H1 (cell line): ENCODE measurements at regions not wholly inside any gene's neighbourhood (a gene's known extent, or its start where the extent isn't known, plus 50 kb on each side); places are given as distances from the start of the nearest gene placed in this dataset.

Experiments
- CTCF ChIA-PET: fragments of 300-600 bp; sonication (Branson Sonifier 250); formaldehyde crosslinking; loops from one replicate; lab custom pipeline; 2021; ENCODE audit not compliant: partially characterized antibody; lab: Charles Lee
- POLR2A ChIA-PET: fragments of 300-600 bp; sonication (Branson Sonifier 250); formaldehyde crosslinking; loops from one replicate; lab custom pipeline; 2021; ENCODE audit warnings: inconsistent platforms; ENCODE audit not compliant: partially characterized antibody; lab: Charles Lee
- DNase-seq, 2 experiments: peaks; one replicate each; pipeline versions ENCODE4 v3.0.0 to v3.0.0-alpha.2; 2010 to 2022; ENCODE audit warnings: low spot score in 2 of 2, low read depth in 1 of 2, mixed read lengths in 1 of 2
- FAIRE-seq: peaks from 2 replicates; lab custom pipeline; 2011; peaks lifted over from hg19 to GRCh38; lab: Jason Lieb, UNC
- H2AFZ ChIP-seq: 2 replicates; pipeline ENCODE4 v1.8.1; 2012; ENCODE audit warnings: low read length, inconsistent platforms
- H2AK5ac ChIP-seq: 2 replicates; pipeline ENCODE4 v1.6.1; 2013; ENCODE audit warnings: low read depth, low read length
- H2BK120ac ChIP-seq: replicated peaks from 2 replicates; pipeline ENCODE3; 2013; ENCODE audit warnings: low read depth, low read length, inconsistent platforms
- H2BK12ac ChIP-seq: 2 replicates; pipeline ENCODE4 v1.6.1; 2013; ENCODE audit warnings: low read depth, low read length
- H2BK15ac ChIP-seq: 2 replicates; pipeline ENCODE4 v1.6.1; 2013; ENCODE audit warnings: low read length
- H2BK20ac ChIP-seq: 2 replicates; pipeline ENCODE4 v1.6.1; 2013; ENCODE audit warnings: low read length
- H2BK5ac ChIP-seq: 2 replicates; pipeline ENCODE4 v1.6.1; 2013; ENCODE audit warnings: low read depth, low read length
- H3K14ac ChIP-seq: 2 replicates; pipeline ENCODE4 v1.6.1; 2013; ENCODE audit warnings: inconsistent platforms; ENCODE audit not compliant: insufficient read length
- H3K18ac ChIP-seq: 2 replicates; pipeline ENCODE4 v1.6.1; 2013; ENCODE audit warnings: low read length; ENCODE audit errors: extremely low read depth
- H3K23ac ChIP-seq: 2 replicates; pipeline ENCODE4 v1.6.1; 2013; ENCODE audit warnings: inconsistent platforms; ENCODE audit not compliant: insufficient read length
- H3K23me2 ChIP-seq: 2 replicates; pipeline ENCODE4 v1.6.1; 2013; ENCODE audit warnings: low read depth, low read length
- H3K27ac ChIP-seq: 2 replicates; pipeline ENCODE4 v1.6.1; 2011; ENCODE audit warnings: low read depth, low read length, inconsistent platforms
- H3K27me3 ChIP-seq, 4 experiments: replicated peaks in 1 of 4; 1 replicate in 1 of 4; 2 replicates in 3 of 4; pipeline versions ENCODE4 v1.6.1 to v1.8.1; 2011 to 2013; ENCODE audit warnings: low read length in 3 of 4, mild to moderate bottlenecking in 3 of 4, inconsistent platforms in 2 of 4, mixed read lengths in 2 of 4, moderate library complexity in 1 of 4; ENCODE audit not compliant: control insufficient read depth in 3 of 4, insufficient read depth in 3 of 4; ENCODE audit errors: extremely low read depth in 1 of 4
- H3K36me3 ChIP-seq, 4 experiments: 2 replicates each; pipeline versions ENCODE4 v1.6.1 to v1.8.1; 2011 to 2013; ENCODE audit warnings: mild to moderate bottlenecking in 4 of 4, low read length in 3 of 4, moderate library complexity in 2 of 4, control low read depth in 1 of 4, inconsistent platforms in 1 of 4; ENCODE audit not compliant: insufficient read depth in 4 of 4, control insufficient read depth in 2 of 4
- H3K4ac ChIP-seq: replicated peaks from 2 replicates; pipeline ENCODE3; 2013; ENCODE audit warnings: low read length, low read depth, mixed read lengths, inconsistent platforms; ENCODE audit not compliant: insufficient read length
- H3K4me1 ChIP-seq, 4 experiments: replicated peaks in 1 of 4; 1 replicate in 1 of 4; 2 replicates in 3 of 4; pipeline versions ENCODE4 v1.6.1 to v1.8.1; 2011 to 2013; ENCODE audit warnings: low read length in 3 of 4, inconsistent platforms in 2 of 4, mixed read lengths in 1 of 4; ENCODE audit not compliant: insufficient read depth in 4 of 4, control insufficient read depth in 3 of 4
- H3K4me2 ChIP-seq, 2 experiments: 2 replicates each; pipeline versions ENCODE4 v1.6.1 to v1.8.1; 2011 to 2013; ENCODE audit warnings: low read depth in 2 of 2, low read length in 2 of 2, control low read depth in 1 of 2, inconsistent platforms in 1 of 2, mild to moderate bottlenecking in 1 of 2; ENCODE audit not compliant: insufficient read depth in 1 of 2
- H3K4me3 ChIP-seq, 4 experiments: fragments of 200-600, 300-600 bp in 1 of 4; sonication (generic), shearing (Covaris generic), sonication (Bioruptor Twin) in 1 of 4; 2 replicates each; pipeline versions ENCODE4 v1.5.1 to v1.8.1; 2011 to 2016; ENCODE audit warnings: low read length in 4 of 4, low read depth in 3 of 4, control low read depth in 2 of 4, inconsistent platforms in 2 of 4, mild to moderate bottlenecking in 2 of 4, mixed read lengths in 1 of 4, moderate library complexity in 1 of 4; ENCODE audit not compliant: insufficient read depth in 2 of 4; ENCODE audit errors: extremely low read depth in 1 of 4
- H3K56ac ChIP-seq: replicated peaks from 2 replicates; pipeline ENCODE3; 2013; ENCODE audit warnings: low read depth, mild to moderate bottlenecking, mixed read lengths, low read length, inconsistent platforms; ENCODE audit not compliant: insufficient read length
- H3K79me1 ChIP-seq: 2 replicates; pipeline ENCODE4 v1.6.1; 2013; ENCODE audit warnings: low read depth, low read length, control low read depth
- H3K79me2 ChIP-seq, 2 experiments: 2 replicates each; pipeline versions ENCODE4 v1.6.1 to v1.8.1; 2012 to 2013; ENCODE audit warnings: low read length in 2 of 2, mild to moderate bottlenecking in 2 of 2, inconsistent platforms in 1 of 2; ENCODE audit not compliant: insufficient read depth in 2 of 2, control insufficient read depth in 1 of 2
- H3K9ac ChIP-seq, 4 experiments: replicated peaks in 1 of 4; 1 replicate in 1 of 4; 2 replicates in 3 of 4; pipeline versions ENCODE4 v1.6.1 to v1.8.1; 2011 to 2013; ENCODE audit warnings: low read depth in 3 of 4, low read length in 3 of 4, control low read depth in 2 of 4, mild to moderate bottlenecking in 2 of 4, moderate library complexity in 2 of 4, inconsistent platforms in 1 of 4; ENCODE audit errors: extremely low read depth in 1 of 4
- H3K9me3 ChIP-seq, 2 experiments: 2 replicates each; pipeline versions ENCODE4 v1.6.1 to v1.8.1; 2012 to 2013; ENCODE audit warnings: mild to moderate bottlenecking in 2 of 2, moderate library complexity in 2 of 2, control low read depth in 1 of 2, inconsistent platforms in 1 of 2, low read depth in 1 of 2, low read length in 1 of 2, mixed read lengths in 1 of 2; ENCODE audit not compliant: insufficient read depth in 2 of 2
- H4K20me1 ChIP-seq, 2 experiments: replicated peaks in 1 of 2; 2 replicates each; pipeline versions ENCODE3 to v1.8.1; 2011 to 2013; ENCODE audit warnings: inconsistent platforms in 2 of 2, low read length in 2 of 2, mild to moderate bottlenecking in 1 of 2; ENCODE audit not compliant: insufficient read depth in 2 of 2, control insufficient read depth in 1 of 2
- H4K5ac ChIP-seq: 2 replicates; pipeline ENCODE4 v1.6.1; 2013; ENCODE audit warnings: low read length, low read depth, mixed read lengths, inconsistent platforms; ENCODE audit not compliant: insufficient read length
- H4K8ac ChIP-seq: 2 replicates; pipeline ENCODE4 v1.8.0; 2013; ENCODE audit warnings: mild to moderate bottlenecking, moderate library complexity, low read length, inconsistent platforms; ENCODE audit not compliant: insufficient read depth; ENCODE audit errors: extremely low read depth
- H4K91ac ChIP-seq: replicated peaks from 2 replicates; pipeline ENCODE3; 2013; ENCODE audit warnings: low read length, mixed read lengths, inconsistent platforms; ENCODE audit not compliant: insufficient read length
- EP300 ChIP-seq, 2 experiments: IDR thresholded peaks; 1 replicate in 1 of 2; 2 replicates in 1 of 2; pipeline ENCODE4 v1.6.1; 2011 to 2012; ENCODE audit warnings: low read depth in 2 of 2, low read length in 2 of 2, mild to moderate bottlenecking in 2 of 2, borderline replicate concordance in 1 of 2, inconsistent platforms in 1 of 2, moderate library complexity in 1 of 2
- WGBS, 2 experiments: shearing (Covaris generic) in 1 of 2; methylation state at CpG; one replicate each; pipeline versions ENCODE4 v1.1.6 to v1.1.7; 2013 to 2015; ENCODE audit warnings: low lambda C conversion rate in 2 of 2, mixed read lengths in 2 of 2, inconsistent platforms in 1 of 2, low coverage in 1 of 2, missing lambda C conversion rate in 1 of 2; ENCODE audit not compliant: insufficient replicate concordance in 2 of 2, insufficient coverage in 1 of 2, insufficient read length in 1 of 2; ENCODE audit errors: extremely low coverage in 1 of 2, missing lambda C conversion rate in 1 of 2; 5-methylcytosine and 5-hydroxymethylcytosine counted together

GRCh38 chr6:121756666-121757065 lies 321.2 kb downstream of the GJA1 start:
- H3K9me3 ChIP-seq, result no peaks in the 10 kb centered on the region
- H3K27ac ChIP-seq, result no peak overlapping the region
- no peaks in the 10 kb centered on the region for H3K23me2 ChIP-seq
- no peaks in the 10 kb centered on the region for H3K36me3 ChIP-seq
- no peak overlapping the region for H3K4me3 ChIP-seq
- no peaks in the 10 kb centered on the region for H3K27me3 ChIP-seq
- no peak overlapping the region for H2AK5ac ChIP-seq
- no peak overlapping the region for H2BK120ac ChIP-seq
- no peak overlapping the region for H4K91ac ChIP-seq
- no peak overlapping the region for H4K5ac ChIP-seq
- DNase-seq (no peak), FAIRE-seq (no peak)
- TF ChIP-seq EP300 (IDR thresholded peaks at IDR 0.05; ENCODE audit: borderline replicate concordance in 1 of 2, low read depth in 2 of 2, low read length in 2 of 2), result no peak
- H3K79me2 ChIP-seq, result no peaks in the 10 kb centered on the region
- H4K8ac ChIP-seq, result no peak overlapping the region
- H4K20me1 ChIP-seq, result no peaks in the 10 kb centered on the region
- H3K4ac ChIP-seq, result no peak overlapping the region
- H3K18ac ChIP-seq, result no peak overlapping the region
- H2BK5ac ChIP-seq, result no peak overlapping the region
- H2BK12ac ChIP-seq, result no peak overlapping the region
- H2AFZ ChIP-seq, result no peak overlapping the region
- H3K14ac ChIP-seq, result no peak overlapping the region
- H3K9ac ChIP-seq, result no peak overlapping the region
- H3K4me2 ChIP-seq, result no peak overlapping the region
- ChIA-PET POLR2A (no interaction called here), CTCF (interaction anchor here (0.7 kb wide), 1 partner anchor 93 kb away, joined by 3 read pairs; no protein-coding TSS in a partner anchor)
- H2BK20ac ChIP-seq, result no peak overlapping the region
- H3K79me1 ChIP-seq, result no peaks in the 10 kb centered on the region
- H2BK15ac ChIP-seq, result no peak overlapping the region
- no peaks in the 10 kb centered on the region for H3K4me1 ChIP-seq
- H3K56ac ChIP-seq, result no peak overlapping the region
- 80% methylated on average over 1 of the region's 1 CpG; no CpG with 5 or more reads in 1 of the 2 experiments for whole genome bisulfite sequencing, 2 experiments
- H3K23ac ChIP-seq, result no peak overlapping the region
